Erythroblast (primary cell): ENCODE measurements at regions not wholly inside any gene's neighbourhood (a gene's known extent, or its start where the extent isn't known, plus 50 kb on each side); places are given as distances from the start of the nearest gene placed in this dataset.

Source experiments
- DNase-seq, 2 experiments: peaks; one replicate each; lab custom pipeline; 2025; lab: John Stamatoyannopoulos, UW
- GATA1 ChIP-seq: IDR thresholded peaks from 2 replicates; pipeline ENCODE4 v1.6.1; 2011; ENCODE audit warnings: low read depth, mild to moderate bottlenecking, control low read depth, low read length, moderate library complexity
- POLR2A ChIP-seq: IDR thresholded peaks from 2 replicates; pipeline ENCODE4 v1.6.1; 2011; ENCODE audit warnings: mild to moderate bottlenecking, low read length

- TF ChIP-seq POLR2A (no peak), GATA1 (no peak)
- no peak for DNase-seq
These were observed 55.0 kb upstream of the ARID5B start for GRCh38 chr10:61846370-61847031.

GRCh38 chr10:61847087-61847486, 54.4 kb upstream of the ARID5B start:
- no peak for DNase-seq

GRCh38 chr10:61847640-61848039, 53.9 kb upstream of the ARID5B start:
- DNase-seq, result no peak
- TF ChIP-seq GATA1 (no peak), POLR2A (no peak)

More at GRCh38 chr10:61847087-61847486, 54.4 kb upstream of the ARID5B start:
- TF ChIP-seq POLR2A, result no peak

- no peak for DNase-seq
- no peak for TF ChIP-seq GATA1
- TF ChIP-seq POLR2A, result no peak
These were observed 51.1 kb upstream of the ARID5B start for GRCh38 chr10:61850376-61850775.
